Parathyroid adenoma (tissue), 2 donors: ENCODE measurements at regions not wholly inside any gene's neighbourhood (a gene's known extent, or its start where the extent isn't known, plus 50 kb on each side); places are given as distances from the start of the nearest gene placed in this dataset.

Experiments used
- H2AFZ ChIP-seq: fragments of 300-600 bp; sonication (generic); one replicate; pipeline ENCODE4 v1.7.0; 2017; ENCODE audit warnings: antibody characterized with exemption, mild to moderate bottlenecking
- H3K27ac ChIP-seq: fragments of 300-600 bp; sonication (generic); one replicate; pipeline ENCODE4 v1.7.0; 2017
- H3K27me3 ChIP-seq: fragments of 300-600 bp; sonication (generic); one replicate; pipeline ENCODE4 v1.7.0; 2017; ENCODE audit warnings: low read length; ENCODE audit not compliant: control insufficient read depth, insufficient read depth
- H3K36me3 ChIP-seq: fragments of 300-600 bp; sonication (generic); one replicate; pipeline ENCODE4 v1.7.0; 2017; ENCODE audit warnings: low read length; ENCODE audit not compliant: control insufficient read depth, insufficient read depth
- H3K4me1 ChIP-seq: fragments of 300-600 bp; sonication (generic); one replicate; pipeline ENCODE4 v1.7.0; 2017; ENCODE audit warnings: control low read depth
- H3K4me2 ChIP-seq: fragments of 300-600 bp; sonication (generic); one replicate; pipeline ENCODE4 v1.7.0; 2017; ENCODE audit warnings: low read length
- H3K4me3 ChIP-seq: fragments of 300-600 bp; sonication (generic); one replicate; pipeline ENCODE4 v1.7.0; 2017; ENCODE audit warnings: low read depth, low read length
- H3K79me2 ChIP-seq: fragments of 300-600 bp; sonication (generic); one replicate; pipeline ENCODE4 v1.7.0; 2017; ENCODE audit warnings: control low read depth
- H3K9ac ChIP-seq: fragments of 300-600 bp; sonication (generic); one replicate; pipeline ENCODE4 v1.7.0; 2017; ENCODE audit warnings: mild to moderate bottlenecking
- H3K9me3 ChIP-seq: fragments of 300-600 bp; sonication (generic); one replicate; pipeline ENCODE4 v1.7.0; 2017; ENCODE audit warnings: low read length; ENCODE audit not compliant: control insufficient read depth
- TF ChIP-seq, protein P1 (sequence below): fragments of 300-600 bp; sonication (generic); IDR thresholded peaks from one replicate; pipeline ENCODE4 v1.7.0; 2017; ENCODE audit warnings: antibody characterized with exemption, mild to moderate bottlenecking
- donor health status: primary hyperparathyroidism.

GRCh38 chr11:128125723-128126122, 461.6 kb downstream of the ETS1 start:
- no peaks in the 10 kb centered on the region for H3K79me2 ChIP-seq
- H3K36me3 ChIP-seq: no peaks in the 10 kb centered on the region
- TF ChIP-seq, protein P1, sequence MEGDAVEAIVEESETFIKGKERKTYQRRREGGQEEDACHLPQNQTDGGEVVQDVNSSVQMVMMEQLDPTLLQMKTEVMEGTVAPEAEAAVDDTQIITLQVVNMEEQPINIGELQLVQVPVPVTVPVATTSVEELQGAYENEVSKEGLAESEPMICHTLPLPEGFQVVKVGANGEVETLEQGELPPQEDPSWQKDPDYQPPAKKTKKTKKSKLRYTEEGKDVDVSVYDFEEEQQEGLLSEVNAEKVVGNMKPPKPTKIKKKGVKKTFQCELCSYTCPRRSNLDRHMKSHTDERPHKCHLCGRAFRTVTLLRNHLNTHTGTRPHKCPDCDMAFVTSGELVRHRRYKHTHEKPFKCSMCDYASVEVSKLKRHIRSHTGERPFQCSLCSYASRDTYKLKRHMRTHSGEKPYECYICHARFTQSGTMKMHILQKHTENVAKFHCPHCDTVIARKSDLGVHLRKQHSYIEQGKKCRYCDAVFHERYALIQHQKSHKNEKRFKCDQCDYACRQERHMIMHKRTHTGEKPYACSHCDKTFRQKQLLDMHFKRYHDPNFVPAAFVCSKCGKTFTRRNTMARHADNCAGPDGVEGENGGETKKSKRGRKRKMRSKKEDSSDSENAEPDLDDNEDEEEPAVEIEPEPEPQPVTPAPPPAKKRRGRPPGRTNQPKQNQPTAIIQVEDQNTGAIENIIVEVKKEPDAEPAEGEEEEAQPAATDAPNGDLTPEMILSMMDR: no peak
- no peaks in the 10 kb centered on the region for H3K4me1 ChIP-seq
- no peak overlapping the region for H3K4me3 ChIP-seq
- H3K27me3 ChIP-seq: no peaks in the 10 kb centered on the region
- H3K27ac ChIP-seq: no peak overlapping the region
- H2AFZ ChIP-seq: no peak overlapping the region
- no peak overlapping the region for H3K4me2 ChIP-seq
- H3K9me3 ChIP-seq: no peaks in the 10 kb centered on the region
- H3K9ac ChIP-seq: no peak overlapping the region

DNA sequence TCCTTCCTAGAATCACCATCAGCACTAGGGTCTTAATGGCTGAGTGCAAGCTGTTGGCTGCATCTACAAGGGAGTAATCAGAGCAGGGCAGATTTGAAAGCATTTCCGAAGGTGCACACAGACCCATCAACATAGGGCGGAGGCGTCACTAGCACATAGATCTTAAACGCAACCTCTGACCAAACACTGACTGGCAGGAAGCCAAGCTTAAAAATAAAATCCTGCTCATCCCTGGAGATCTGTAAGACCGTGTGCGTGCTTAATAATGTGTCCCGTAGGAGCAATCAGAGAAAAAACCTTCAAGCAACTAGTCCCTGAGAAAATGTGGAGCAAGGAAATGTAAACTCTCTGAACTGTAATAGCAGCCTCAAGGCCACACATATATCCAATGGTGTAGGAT, 470.5 kb downstream of the ETS1 start:
- Histone ChIP-seq H3K27ac (no peak overlapping the region), H3K9ac (no peak overlapping the region), H3K4me3 (no peak overlapping the region), H2AFZ (no peak overlapping the region), H3K9me3 (no peaks in the 10 kb centered on the region), H3K36me3 (no peaks in the 10 kb centered on the region), H3K79me2 (no peaks in the 10 kb centered on the region), H3K4me2 (no peak overlapping the region), H3K27me3 (no peaks in the 10 kb centered on the region), H3K4me1 (no peaks in the 10 kb centered on the region)
- TF ChIP-seq, protein P1: no peak

DNA sequence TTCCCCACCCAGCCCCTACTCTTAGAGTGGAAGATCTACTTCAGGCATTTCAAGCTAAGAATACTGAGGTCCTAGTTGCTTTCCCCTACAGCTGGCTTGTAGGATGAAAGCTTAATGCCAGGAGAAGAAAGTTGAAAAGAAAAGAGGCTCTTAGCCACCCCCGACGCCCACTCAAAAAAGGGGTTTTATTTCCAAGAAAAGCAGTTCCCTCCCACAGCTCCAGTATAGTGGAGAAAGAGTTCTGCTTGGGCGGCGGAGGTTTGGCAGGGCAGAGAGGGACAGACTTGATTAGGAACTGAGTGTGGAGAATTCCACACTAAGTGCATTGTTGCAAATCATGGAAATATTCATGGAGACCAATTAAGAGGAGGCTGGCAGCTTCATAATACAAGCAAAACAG, 470.9 kb downstream of the ETS1 start:
- H3K36me3 ChIP-seq: no peaks in the 10 kb centered on the region
- H3K9ac ChIP-seq: no peak overlapping the region
- no peak overlapping the region for H3K27ac ChIP-seq
- no peaks in the 10 kb centered on the region for H3K4me1 ChIP-seq
- no peak overlapping the region for H3K4me2 ChIP-seq
- TF ChIP-seq, protein P1: no peak
- H3K4me3 ChIP-seq: no peak overlapping the region
- no peaks in the 10 kb centered on the region for H3K27me3 ChIP-seq
- H3K9me3 ChIP-seq: no peaks in the 10 kb centered on the region
- no peaks in the 10 kb centered on the region for H3K79me2 ChIP-seq
- H2AFZ ChIP-seq: no peak overlapping the region

GRCh38 chr11:128105950-128106349, 481.4 kb downstream of the ETS1 start:
- H3K4me3 ChIP-seq: no peak overlapping the region
- H3K79me2 ChIP-seq: no peaks in the 10 kb centered on the region
- H3K9ac ChIP-seq: no peak overlapping the region
- no peaks in the 10 kb centered on the region for H3K4me1 ChIP-seq
- H3K27me3 ChIP-seq: no peaks in the 10 kb centered on the region
- H2AFZ ChIP-seq: no peak overlapping the region
- no peaks in the 10 kb centered on the region for H3K36me3 ChIP-seq
- TF ChIP-seq, protein P1: no peak
- H3K9me3 ChIP-seq: no peaks in the 10 kb centered on the region
- H3K27ac ChIP-seq: no peak overlapping the region
- H3K4me2 ChIP-seq: no peak overlapping the region

GRCh38 chr11:128105511-128105910, 481.8 kb downstream of the ETS1 start:
- Histone ChIP-seq H3K27ac (no peak overlapping the region), H3K4me3 (no peak overlapping the region), H3K79me2 (no peaks in the 10 kb centered on the region), H3K9me3 (no peaks in the 10 kb centered on the region), H3K27me3 (no peaks in the 10 kb centered on the region), H2AFZ (no peak overlapping the region), H3K4me1 (no peaks in the 10 kb centered on the region), H3K4me2 (no peak overlapping the region), H3K36me3 (no peaks in the 10 kb centered on the region), H3K9ac (no peak overlapping the region)
- TF ChIP-seq, protein P1: no peak
